HG02973 (cell line): ENCODE measurements at regions not wholly inside any gene's neighbourhood (a gene's known extent, or its start where the extent isn't known, plus 50 kb on each side); places are given as distances from the start of the nearest gene placed in this dataset.
"Not testable (repeated sequence)": the region's sequence is repeated elsewhere in the genome, so short reads cannot be mapped to it uniquely, and the experiment has no call there.

Experiments used
- ATAC-seq: cut with Tn5 transposase; IDR thresholded peaks from one replicate; pipeline ENCODE4 v1.9.1; 2021; ENCODE audit warnings: moderate library complexity; ENCODE audit not compliant: unreplicated experiment

DNA sequence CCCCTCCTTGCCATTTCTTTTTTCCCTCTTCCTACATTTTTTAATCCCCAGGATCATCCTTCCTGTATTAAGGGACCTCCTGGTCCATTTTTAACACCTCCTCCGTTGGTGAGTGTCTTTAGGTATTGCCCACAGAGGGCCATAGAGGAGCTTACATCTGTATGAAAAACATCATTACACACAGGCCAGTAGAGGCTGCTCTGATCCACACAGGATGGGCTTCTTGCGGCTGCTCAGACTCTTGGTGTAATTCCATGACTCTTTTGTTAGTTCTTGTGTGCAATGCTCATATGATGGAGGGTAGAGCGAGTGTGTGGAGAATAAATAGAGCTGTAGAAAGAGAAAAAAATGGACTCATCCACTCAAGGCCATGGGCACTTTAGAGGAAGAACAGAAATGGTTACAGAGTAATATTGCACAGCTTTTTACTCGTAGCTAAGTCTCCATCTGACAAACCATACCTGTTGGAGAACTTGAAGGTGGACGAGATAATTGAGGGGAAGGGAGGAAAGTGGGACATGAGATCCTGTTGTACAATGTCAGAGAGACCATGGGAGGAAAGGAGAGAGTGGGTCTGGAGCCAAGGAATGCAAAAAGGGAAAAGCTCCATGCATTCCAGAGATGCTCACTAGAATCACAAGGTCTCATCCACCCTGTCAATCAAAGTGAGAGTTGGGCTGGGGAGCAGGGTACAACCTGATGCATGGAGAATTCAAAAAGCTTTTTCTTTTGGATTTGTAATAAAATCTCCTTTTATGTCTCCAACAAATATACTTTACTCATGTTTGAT lies 129.7 kb upstream of the TNP1 start:
- ATAC-seq = no peak

DNA sequence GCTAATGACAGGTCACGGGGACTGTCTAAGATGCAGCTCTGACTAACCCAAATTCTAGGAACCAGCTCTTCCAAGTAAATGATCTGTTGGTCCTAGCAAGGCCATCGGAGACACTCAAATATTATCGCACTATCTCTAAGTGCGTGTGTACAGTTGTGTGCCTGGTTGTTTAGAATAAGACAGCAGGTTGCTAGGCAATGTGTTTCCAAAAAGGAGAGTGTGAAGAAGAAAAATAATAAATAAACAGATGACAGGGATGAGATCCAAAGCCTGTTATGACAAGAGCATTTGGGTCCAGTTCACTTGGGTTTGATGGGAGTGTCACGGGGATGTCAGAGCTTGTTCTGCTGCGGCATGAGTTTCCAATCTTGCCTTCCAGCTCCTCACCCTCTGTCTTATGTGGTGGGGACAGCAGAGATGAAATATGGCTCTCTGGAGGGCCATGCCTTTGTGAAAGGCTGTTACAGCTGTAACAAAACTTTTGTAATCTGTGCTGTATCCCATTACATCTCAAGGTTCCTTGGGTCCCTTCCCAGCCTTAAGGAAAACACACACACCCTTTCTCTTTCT lies 127.5 kb upstream of the TNP1 start:
- ATAC-seq = no peak

DNA sequence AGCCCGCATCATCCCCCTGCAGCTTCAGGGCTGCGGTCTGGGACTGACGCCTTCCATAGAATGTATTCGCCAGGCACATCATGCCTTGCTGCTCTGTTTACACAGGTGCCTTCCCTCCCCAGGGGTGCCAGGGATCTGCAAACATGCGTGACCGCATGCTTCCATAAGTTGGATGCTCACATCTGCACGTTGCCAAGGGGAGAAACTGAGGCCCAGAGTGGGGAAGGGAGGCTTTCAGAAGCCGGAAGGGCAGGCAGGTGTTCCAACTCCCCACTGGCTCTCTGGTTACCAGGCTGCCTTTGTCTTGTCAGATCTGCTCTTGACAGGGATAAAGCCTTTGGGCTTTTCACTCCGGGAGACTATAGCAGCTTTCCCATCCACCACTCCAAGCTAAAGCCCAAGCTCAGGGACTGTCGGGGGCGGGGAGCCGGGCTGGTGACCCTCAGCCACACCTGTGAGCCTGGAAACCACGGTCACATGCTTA lies 125.8 kb upstream of the TNP1 start:
- ATAC-seq = no peak

DNA sequence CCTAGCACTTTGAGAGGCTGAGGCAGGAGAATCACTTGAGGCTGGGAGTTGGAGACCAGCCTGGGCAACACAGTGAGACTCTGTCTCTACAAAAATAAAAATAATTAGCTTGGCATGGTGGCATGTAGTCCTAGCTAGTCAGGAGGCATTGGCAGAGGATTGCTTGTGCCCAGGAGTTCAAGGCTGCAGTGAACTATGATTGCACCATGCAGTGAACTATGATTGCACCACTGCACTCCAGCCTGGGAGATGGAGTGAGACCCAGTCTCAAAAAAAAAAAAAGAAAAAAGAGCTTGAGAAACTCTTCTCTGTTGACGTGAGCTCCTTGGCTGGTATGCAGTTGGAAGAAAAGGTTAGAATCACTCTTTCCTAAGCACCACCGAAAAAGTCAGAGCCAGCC lies 125.1 kb upstream of the TNP1 start:
- ATAC-seq = no peak

DNA sequence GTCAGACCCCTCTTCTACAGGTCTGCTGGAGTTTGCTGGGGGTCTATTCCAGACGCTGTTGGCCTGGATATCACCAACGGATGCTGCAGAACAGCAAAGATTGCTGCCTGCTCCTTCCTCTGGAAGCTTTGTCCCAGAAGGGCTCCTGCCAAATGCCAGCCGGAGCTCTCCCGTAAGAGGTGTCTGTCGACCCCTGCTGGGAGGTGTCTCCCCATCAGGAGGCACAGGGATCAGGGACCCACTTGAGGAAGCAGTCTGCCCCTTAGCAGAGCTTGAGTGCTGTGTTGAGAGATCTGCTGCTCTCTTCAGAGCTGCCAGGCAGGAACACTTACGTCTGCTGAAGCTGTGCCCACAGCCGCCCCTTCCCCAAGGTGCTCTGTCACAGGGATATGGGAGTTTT lies 122.1 kb upstream of the TNP1 start:
- ATAC-seq = not testable (repeated sequence)

DNA sequence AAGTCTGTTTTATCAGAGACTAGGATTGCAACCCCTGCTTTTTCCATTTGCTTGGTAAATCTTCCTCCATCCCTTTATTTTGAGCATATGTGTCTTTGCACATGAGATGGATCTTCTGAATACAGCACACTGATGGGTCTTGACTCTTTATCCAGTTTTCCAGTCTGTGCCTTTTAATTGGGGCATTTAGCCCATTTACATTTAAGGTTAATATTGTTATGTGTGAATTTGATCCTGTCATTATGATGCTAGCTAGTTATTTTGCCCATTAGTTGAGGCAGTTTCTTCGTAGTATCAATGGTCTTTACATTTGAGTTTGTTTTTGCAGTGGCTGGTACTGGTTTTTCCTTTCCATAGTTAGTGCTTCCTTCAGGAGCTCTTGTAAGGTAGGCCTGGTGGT lies 120.6 kb upstream of the TNP1 start:
- not testable (repeated sequence) for ATAC-seq

DNA sequence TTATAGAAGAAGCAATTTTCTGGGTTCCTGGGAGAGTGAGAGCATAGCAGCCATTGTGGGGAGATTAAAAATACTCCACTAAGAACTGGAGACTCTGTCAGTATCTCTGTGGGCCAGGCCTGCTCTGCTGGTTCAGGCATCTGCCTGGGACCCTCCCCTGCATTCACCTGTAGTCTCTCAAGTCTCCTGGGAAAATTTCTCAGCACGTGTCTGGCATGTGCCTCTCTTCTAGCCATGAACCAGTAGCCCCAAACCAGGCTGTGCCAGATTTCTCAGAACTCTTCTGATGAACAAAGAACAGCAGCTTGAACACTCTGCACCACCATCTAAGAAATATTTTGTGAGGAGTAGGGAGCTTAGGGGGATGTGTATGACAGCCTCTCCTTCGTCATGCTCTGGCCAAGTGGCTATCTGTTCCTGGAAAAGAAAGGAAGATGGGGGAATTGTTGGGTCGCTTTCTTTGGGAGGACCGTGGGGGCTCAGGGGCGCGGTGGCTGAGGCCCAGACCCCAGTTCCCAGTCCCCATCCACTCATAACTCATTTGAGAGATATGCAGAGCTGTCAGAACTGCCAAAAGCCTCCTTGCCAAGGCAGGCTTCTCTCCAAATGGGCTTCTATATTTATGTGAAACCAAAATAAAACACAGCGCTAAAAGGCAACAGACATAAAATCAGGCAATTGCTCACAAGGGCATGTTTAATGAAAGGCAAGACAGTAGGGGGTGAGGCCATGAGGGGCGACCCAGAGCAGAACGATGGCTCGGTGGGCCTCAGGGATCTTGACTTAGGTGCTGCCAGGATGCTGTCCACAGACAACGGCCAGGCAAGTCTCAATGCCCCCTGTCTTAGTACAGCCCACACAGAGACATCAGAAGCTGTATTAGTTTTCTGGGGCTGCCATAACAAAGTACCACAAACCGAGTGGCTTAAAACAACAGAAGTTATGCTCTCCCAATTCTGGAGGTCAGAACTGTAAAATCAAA lies 114.7 kb upstream of the TNP1 start:
- ATAC-seq = no peak

DNA sequence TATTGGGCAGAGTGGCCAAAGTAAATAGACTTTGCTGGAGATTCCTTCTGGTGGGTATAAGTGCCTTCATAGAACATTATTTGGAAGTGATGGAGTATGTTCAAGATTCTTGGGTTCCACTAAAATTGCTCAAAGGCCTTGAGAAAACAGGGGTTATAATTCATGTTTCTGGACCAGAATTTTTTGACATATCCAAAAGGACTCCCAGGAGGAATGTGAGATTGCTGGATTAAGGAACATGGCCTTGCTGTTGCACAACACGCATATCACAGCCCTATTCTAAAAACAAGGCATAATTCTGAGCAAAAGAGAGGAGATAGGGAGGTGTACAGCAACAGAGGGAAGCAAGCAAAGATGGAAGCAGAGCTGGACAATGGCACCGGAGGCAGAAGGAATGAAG lies 111.7 kb upstream of the TNP1 start:
- ATAC-seq = no peak

DNA sequence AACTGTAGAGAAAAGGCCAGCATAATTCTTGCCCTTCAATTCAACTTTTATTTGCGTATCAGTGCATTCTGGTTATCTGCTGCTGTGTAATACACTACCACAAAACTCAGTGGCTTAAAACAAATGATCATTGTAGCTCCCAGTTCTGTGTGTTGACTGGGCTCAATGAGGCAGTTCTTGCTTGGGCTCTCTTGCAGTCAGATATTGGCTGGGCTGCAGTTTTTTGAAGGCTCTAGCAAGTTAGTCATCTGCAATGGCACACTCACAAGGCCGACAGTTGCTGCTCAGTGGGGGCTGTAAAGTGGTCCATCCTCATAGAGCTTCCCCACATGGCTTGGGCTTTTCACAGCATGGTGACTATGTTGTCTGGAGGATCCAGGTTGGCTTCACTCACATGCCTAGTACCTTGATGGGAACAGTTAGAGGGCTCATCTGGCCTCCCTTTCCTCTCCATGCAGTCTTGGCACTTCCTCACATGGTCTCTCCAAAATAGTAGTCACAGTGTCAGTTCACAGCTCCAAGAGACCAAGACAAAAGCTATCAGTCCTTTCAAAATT lies 110.6 kb upstream of the TNP1 start:
- ATAC-seq = no peak

DNA sequence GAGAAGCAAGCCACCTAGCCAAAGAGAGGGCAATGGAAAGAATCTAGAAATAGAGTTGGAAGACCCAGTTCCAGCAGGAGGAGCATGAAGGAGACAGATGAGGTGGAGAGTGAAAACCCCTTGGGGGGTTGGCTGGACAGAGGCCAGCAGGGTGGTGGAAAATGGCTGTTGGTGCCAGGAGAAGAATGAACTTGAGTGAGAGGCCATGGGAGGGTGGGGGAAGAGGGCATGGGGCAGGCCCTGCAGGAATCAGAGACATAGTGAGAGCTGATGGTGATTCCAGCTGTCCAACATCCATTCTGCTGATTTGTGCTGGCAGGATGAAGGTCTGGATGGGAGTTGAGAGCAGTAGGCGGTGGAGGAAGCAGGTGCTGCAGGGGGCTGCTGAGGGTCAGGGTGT lies 108.0 kb upstream of the TNP1 start:
- ATAC-seq = no peak

DNA sequence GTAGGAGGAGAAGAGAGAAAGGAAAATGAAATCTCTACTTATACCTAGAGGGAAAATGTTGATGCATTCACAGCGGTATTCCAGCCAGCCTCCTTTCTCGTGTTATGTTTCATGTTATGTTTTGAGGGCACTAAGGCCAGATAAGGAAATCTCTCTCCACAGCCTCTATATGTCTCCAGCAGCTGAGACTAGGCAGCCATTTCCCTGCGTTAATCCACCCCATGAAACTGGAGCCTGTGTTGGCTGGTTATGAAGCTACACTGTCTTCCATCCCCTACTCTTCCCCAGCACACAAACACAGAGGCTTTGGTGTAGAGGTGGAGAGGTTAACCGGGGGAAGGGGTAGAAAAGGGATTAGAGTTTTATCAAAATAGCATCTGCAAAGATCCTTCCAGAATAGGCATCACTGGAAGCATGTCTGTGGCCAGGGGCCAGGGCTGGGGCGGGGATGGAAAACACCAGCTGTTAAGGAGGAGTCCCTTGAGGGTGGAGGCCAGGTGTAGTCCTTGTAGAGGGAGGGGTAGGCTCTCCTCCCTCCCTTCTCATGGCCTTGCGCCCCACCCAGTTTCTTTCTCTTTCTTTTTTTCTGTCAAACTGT lies 100.9 kb upstream of the TNP1 start:
- ATAC-seq = no peak

DNA sequence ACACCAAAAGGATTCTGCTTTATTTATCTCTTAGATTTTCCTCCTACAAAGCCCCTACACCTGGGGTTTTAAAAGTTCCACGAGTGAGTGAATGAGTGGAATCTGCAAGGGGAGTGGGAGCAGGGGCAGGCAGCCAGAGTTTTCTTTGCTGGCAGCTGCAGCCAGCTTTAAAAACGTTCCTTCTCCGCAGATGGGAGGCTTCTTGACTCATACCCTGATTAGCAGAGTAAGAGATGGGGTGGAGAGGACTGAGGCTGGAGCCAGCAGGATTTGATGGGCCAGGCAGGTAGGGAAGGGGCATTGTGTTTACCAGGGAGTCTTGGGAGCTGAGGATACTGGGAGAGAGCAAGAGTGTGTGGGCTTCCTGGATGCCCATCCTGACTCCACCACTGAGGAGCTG lies 99.6 kb upstream of the TNP1 start:
- ATAC-seq = no peak

DNA sequence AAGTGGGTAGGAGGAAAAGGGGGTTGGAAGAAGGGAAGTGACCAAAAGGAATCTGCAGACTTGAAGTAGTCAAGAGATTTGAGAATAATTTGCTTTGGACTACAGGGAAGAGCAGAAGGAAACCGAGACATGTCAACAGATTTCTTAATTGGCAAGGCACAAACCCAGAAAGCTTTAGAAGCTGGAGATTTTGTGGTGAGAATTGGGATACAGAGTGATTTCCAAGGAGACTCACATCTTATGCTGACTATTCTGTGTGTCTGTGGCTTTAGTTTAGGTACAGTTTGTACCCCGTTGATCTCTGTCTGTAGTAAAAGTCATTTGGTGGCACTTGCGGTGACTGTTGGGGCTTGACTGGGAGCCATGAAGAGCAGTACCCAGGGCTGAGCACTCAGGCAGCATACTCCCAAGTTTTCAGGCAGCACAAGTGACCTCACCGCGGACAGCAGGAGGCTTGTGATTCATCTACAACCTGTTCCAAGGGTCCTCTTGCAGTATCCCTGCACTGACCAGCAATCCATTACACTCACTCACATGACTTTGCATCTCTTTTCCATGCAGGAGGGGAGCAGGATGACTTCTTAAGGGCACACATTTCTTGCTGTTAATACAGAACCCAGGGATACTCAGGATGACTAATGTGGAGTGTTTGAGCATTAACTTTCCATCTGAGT lies 97.1 kb upstream of the TNP1 start:
- no peak for ATAC-seq

DNA sequence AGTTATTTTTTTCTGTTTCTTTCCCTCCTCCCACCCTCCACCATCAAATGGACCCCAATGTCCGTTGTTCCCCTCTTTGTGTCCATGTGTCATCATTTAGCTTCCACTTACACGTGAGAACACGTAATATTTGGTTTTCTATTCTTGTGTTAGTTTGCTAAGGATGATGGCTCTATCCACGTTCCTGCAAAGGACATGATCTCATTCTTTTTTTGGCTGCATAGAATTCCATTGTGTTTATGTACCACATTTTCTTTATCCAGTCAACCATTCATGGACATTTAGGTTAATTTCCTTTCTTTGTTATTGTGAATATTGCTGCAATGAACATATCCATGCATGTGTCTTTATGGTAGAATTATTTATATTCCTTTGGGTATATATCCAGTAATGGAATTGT lies 91.3 kb upstream of the TNP1 start:
- ATAC-seq = no peak

DNA sequence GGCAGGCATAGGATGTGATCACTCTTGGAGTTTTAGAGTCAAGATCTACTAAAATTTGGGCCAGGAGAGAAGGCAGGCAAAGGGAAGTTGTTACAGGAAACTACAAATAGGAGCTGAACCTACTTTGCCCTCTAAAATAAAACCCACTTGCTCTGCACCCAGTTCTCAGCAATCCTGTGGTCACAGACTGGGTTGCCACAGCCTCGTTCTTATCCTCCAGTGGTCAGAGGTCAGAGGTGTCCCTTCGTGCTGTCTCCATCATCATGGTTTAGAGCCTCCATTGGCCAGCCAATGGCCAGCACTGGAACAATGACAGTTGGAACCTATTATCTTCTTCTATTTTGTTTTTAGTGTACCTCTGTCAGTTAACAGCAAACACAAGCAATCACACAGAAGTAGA lies 90.7 kb upstream of the TNP1 start:
- no peak for ATAC-seq

DNA sequence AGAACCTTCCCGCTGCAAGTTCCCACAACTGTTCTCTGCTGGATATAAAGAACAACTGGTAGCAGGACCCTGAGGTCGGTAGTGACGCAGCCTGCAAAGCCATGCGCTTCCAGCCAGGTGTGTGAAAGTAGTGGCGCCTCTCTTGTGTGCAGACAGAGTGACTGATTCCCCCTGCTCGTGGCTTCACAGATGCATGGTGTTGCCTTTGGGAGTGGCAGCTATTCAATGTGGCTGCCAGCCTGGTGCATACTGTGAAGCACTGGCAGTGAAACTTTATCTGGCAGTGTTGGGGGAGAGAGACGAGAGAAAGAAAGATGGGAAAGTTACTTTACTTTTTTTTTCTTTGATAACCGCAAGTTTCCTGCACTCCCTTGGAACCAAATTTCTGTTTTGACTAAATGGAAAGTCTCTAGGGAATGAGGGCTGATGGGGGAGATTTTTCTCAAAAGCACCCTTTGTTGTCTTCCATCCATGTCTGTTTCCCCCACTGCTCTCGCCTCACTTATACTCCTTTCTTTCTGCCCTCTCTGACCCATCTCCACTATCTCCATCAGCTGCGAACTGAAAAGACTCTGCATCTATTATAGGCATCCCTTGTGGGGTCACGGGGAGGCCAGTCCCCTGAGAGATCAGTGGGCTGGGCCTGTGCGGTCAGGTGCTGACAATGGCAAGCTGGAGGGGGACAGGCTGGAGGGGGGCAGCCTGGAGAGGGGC lies 90.0 kb upstream of the TNP1 start:
- no peak for ATAC-seq

DNA sequence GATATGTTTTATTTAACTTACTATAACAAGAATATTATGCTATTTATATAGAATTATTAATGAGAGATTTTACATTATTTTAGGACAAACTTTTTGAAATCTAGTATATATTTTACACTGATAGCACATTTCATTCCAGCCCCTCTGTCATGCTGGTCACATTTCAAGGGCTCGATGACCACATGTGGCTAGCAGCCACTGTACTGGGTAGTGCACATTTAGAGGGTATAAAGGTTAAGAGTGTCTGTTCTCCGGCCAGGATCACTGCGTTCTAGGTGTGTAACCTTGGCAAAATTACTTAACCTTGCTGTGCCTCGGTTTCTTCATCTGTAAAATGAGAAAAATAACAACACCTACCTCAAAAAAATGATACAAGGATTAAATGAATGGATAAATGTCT lies 87.2 kb upstream of the TNP1 start:
- ATAC-seq = no peak

DNA sequence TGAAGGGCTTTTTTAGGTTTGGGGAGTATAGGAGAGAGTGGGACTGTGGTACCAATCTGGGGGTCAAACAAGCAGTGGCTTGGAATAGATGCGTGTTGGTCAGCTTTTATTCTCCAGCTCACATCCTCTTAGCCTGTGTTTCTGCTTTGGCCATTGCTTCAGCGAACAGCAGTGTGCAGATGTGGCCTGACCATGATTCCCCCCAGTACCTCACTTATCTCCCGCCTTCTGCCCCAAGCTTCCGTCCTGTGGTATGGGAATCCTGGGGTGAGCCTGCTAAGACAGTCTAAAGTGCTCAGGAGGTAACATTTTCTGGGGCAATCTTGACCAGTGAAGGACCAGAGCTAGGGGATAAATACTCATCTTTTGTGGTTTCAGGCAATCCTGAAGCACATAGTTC lies 84.9 kb upstream of the TNP1 start:
- ATAC-seq = no peak

DNA sequence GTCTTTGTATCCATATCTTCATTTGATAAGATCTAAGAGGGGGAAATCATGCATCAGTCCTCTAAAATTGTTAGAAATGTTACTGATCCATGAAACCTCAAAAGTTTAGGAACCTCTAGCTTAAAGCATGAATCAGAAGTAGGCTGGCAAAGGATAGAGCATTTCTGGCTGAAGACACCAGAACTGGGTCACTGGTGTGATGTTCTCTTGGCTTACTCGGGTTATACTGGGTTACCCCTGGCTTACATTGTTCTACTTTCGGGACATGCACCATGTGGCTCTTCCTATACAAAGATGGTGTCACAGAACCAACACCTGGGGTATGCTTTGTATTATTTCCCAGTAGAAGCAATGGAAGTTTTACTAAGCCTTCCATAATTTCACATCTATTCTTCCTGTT lies 83.2 kb upstream of the TNP1 start:
- ATAC-seq = no peak

DNA sequence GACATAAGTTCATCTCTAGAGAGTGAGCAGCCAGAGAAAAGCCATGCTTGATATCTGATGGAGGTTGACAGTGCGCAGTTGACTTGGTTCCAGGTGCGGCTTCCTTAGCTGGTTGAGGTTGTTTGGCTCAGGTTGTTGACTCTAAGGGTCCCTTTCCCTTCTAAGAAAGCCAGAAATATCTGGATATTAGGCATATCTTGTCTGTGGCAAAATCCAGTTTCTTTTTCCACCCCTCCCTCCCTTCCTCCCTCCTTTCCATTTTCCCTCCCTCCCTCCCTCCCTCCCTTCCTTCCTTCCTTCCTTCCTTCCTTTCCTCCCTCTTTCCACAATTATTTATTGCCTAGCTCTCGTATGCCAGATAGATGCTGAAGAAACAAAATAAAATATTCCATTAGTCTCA lies 82.6 kb upstream of the TNP1 start:
- ATAC-seq = no peak
